ENCODE measurements at regions not wholly inside any gene's neighbourhood (a gene's known extent, or its start where the extent isn't known, plus 50 kb on each side); places are given as distances from the start of the nearest gene placed in this dataset.

- no peak for DNase-seq
Measured at GRCh38 chr11:71307811-71308645, 55.7 kb upstream of the SHANK2 start.

DNA sequence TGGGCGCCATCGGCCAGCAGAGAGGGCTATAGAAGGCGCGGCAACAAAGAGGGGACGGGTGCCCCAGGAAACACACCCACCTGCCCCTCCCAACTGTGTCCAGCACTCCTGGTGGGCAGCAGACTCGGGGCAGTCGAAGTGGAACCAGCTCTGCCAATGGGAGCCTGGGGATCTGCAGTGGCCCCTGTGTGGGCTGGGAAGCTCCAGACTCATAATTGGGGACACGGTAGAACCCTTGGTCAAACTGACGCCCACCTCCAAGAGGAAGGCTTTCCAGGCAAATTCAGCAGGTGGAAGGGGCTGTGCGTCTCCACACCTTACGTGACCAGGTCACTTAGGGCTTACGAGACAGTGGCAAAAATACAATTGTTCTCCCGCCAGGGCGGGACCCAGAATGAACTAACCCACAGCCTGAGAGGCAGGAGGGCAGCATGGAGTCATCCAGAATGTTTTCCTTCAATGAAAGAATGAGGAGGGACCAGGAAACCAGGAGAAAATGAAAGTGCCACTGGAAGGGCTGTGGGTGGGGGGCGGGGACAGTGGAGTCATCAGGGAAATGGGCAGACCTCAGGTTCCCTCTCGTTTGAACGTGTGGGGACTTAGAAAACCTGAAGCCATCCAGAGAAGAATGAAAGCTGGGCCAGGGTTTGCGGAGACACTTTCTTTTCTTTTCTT lies 53.2 kb upstream of the SHANK2 start:
- DNase-seq, result no peak

DNA sequence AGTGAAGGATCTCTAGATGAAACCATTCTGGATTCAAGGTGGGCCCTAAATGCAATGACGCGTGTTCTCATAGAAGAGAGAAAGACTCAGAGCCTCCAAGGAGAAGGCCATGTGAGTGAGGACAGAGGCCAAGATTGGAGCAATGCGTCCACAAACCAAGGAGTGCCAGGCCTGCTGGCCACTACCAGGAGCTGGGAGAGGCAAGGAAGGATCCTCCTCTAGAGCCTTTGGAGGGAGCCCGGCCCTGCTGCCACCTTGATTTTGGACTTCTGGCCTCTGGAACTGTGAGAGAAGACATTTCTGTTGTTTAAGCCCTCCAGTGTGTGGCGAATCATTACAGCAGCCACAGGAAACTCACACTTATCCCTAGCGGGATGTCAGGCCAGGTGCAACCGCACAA lies 52.7 kb upstream of the SHANK2 start:
- no peak for DNase-seq

DNA sequence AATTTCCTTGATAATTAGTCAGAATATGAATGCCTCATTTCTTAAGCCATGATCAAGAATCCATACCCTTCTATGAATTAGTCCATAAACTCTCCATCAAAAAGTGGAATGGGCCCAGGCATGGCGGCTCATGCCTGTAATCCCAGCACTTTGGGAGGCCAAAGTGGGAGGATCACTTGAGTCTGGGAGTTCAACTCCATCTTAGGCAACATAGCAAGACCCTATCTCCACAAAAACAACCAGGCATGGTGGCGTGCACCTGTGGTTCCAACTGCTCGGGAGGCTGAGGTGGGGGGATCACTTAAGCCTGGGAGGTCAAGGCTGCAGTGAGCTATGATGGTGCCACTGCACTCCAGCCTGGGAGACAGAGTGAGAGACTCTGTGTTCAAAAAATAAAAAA lies 52.1 kb upstream of the SHANK2 start:
- DNase-seq, result no peak

- DNase-seq, result no peak
Measured at GRCh38 chr11:71304045-71304444, 51.7 kb upstream of the SHANK2 start.

GRCh38 chr11:71302911-71303310 lies 50.5 kb upstream of the SHANK2 start:
- DNase-seq, result no peak

GRCh38 chr11:71302534-71302909 lies 50.1 kb upstream of the SHANK2 start:
- DNase-seq, result no peak
